CD14-positive monocyte (primary cell): ENCODE measurements at regions not wholly inside any gene's neighbourhood (a gene's known extent, or its start where the extent isn't known, plus 50 kb on each side); places are given as distances from the start of the nearest gene placed in this dataset.

ENCODE experiments used
- DNase-seq, 3 donors: peaks; one replicate each; pipeline ENCODE4 v3.0.0-alpha.2; 2011 to 2022
- H2AFZ ChIP-seq: 2 replicates; pipeline ENCODE4 v1.6.0; 2012; ENCODE audit warnings: mild to moderate bottlenecking, low read depth, low read length, inconsistent platforms; ENCODE audit not compliant: insufficient read depth, poor library complexity, severe bottlenecking
- H3K27ac ChIP-seq, 2 donors: 1 replicate in 1 of 2; 2 replicates in 1 of 2; pipeline ENCODE4 v1.5.1; 2012 to 2013; ENCODE audit warnings: low read length in 2 of 2, control low read depth in 1 of 2, inconsistent platforms in 1 of 2, low read depth in 1 of 2, mild to moderate bottlenecking in 1 of 2
- H3K27me3 ChIP-seq, 2 donors: one replicate each; pipeline versions ENCODE4 v1.6.0 to v1.6.1; 2011 to 2013; ENCODE audit warnings: low read length in 2 of 2; ENCODE audit not compliant: control insufficient read depth in 2 of 2, insufficient read depth in 2 of 2
- H3K36me3 ChIP-seq, 2 donors: replicated peaks in 1 of 2; 1 replicate in 1 of 2; 2 replicates in 1 of 2; pipeline versions ENCODE4 v1.5.1 to v1.6.1; 2012 to 2013; ENCODE audit warnings: low read length in 2 of 2, control low read depth in 1 of 2, inconsistent platforms in 1 of 2, mild to moderate bottlenecking in 1 of 2; ENCODE audit not compliant: insufficient read depth in 2 of 2, control insufficient read depth in 1 of 2
- H3K4me1 ChIP-seq, 2 donors: 1 replicate in 1 of 2; 2 replicates in 1 of 2; pipeline versions ENCODE4 v1.5.1 to v1.6.1; 2012 to 2013; ENCODE audit warnings: low read length in 2 of 2, control low read depth in 1 of 2, inconsistent platforms in 1 of 2, mild to moderate bottlenecking in 1 of 2, moderate library complexity in 1 of 2; ENCODE audit not compliant: insufficient read depth in 2 of 2, control insufficient read depth in 1 of 2
- H3K4me2 ChIP-seq: replicated peaks from 2 replicates; pipeline ENCODE3; 2012; ENCODE audit warnings: low read length, moderate library complexity, mild to moderate bottlenecking; ENCODE audit not compliant: poor library complexity, severe bottlenecking; ENCODE audit errors: extremely low read depth
- H3K4me3 ChIP-seq, 3 experiments: fragments of 200-600 bp in 1 of 3; sonication (generic) in 1 of 3; replicated peaks in 1 of 3; 1 replicate in 2 of 3; 2 replicates in 1 of 3; pipeline ENCODE4 v1.5.1; 2011 to 2013; ENCODE audit warnings: low read length in 3 of 3, mild to moderate bottlenecking in 3 of 3, control low read depth in 2 of 3, low read depth in 2 of 3, inconsistent platforms in 1 of 3, moderate library complexity in 1 of 3
- H3K79me2 ChIP-seq: 2 replicates; pipeline ENCODE4 v1.6.0; 2012; ENCODE audit warnings: mild to moderate bottlenecking, control low read depth, inconsistent platforms, low read length, moderate library complexity; ENCODE audit not compliant: insufficient read depth
- H3K9ac ChIP-seq: 2 replicates; pipeline ENCODE4 v1.6.0; 2017; ENCODE audit warnings: low read length, mild to moderate bottlenecking; ENCODE audit not compliant: insufficient read depth, poor library complexity, severe bottlenecking
- H3K9me3 ChIP-seq, 2 donors: replicated peaks in 1 of 2; 1 replicate in 1 of 2; 2 replicates in 1 of 2; pipeline versions ENCODE4 v1.5.1 to v1.6.1; 2012 to 2013; ENCODE audit warnings: low read length in 2 of 2, control low read depth in 1 of 2; ENCODE audit not compliant: control insufficient read depth in 1 of 2, insufficient read depth in 1 of 2
- H4K20me1 ChIP-seq: 2 replicates; pipeline ENCODE4 v1.6.0; 2012; ENCODE audit warnings: mild to moderate bottlenecking, low read length, control low read depth, moderate library complexity; ENCODE audit not compliant: insufficient read depth
- H3K27ac Mint-ChIP-seq, 7 donors: one replicate each; pipeline ENCODE4 v1.8.0; 2020; ENCODE audit warnings: mild to moderate bottlenecking in 7 of 7, mixed read lengths in 7 of 7, moderate library complexity in 6 of 7, inconsistent platforms in 2 of 7
- H3K27me3 Mint-ChIP-seq, 3 donors: one replicate each; pipeline ENCODE4 v1.8.0; 2021 to 2022; ENCODE audit warnings: low read depth in 3 of 3, mild to moderate bottlenecking in 3 of 3, mixed read lengths in 3 of 3, moderate library complexity in 3 of 3, inconsistent platforms in 1 of 3
- H3K36me3 Mint-ChIP-seq, 2 donors: one replicate each; pipeline ENCODE4 v1.8.0; 2020; ENCODE audit warnings: mixed read lengths in 2 of 2, inconsistent platforms in 1 of 2, mild to moderate bottlenecking in 1 of 2
- H3K4me1 Mint-ChIP-seq: one replicate; pipeline ENCODE4 v1.8.0; 2020; ENCODE audit warnings: mild to moderate bottlenecking, mixed read lengths
- H3K4me3 Mint-ChIP-seq, 2 donors: one replicate each; pipeline ENCODE4 v1.8.0; 2020; ENCODE audit warnings: mild to moderate bottlenecking in 2 of 2, mixed read lengths in 2 of 2, moderate library complexity in 1 of 2
- H3K9me3 Mint-ChIP-seq, 7 donors: one replicate each; pipeline ENCODE4 v1.8.0; 2020 to 2022; ENCODE audit warnings: mixed read lengths in 7 of 7, mild to moderate bottlenecking in 6 of 7, moderate library complexity in 6 of 7, inconsistent platforms in 2 of 7
- CTCF ChIP-seq: fragments of 200-600 bp; IDR thresholded peaks from one replicate; pipeline ENCODE4 v1.8.0; 2022; ENCODE audit warnings: antibody characterized with exemption, mild to moderate bottlenecking
- WGBS: methylation state at CpG from one replicate; pipeline ENCODE4 v1.1.5; 2013; ENCODE audit warnings: missing lambda C conversion rate; ENCODE audit not compliant: insufficient coverage; 5-methylcytosine and 5-hydroxymethylcytosine counted together
- intact Hi-C, 2 donors: fragments of 100-400 bp; cut with micrococcal nuclease; formaldehyde crosslinking; loops; one replicate each; pipeline versions ENCODE4 v1.15.0 to v1.15.1; 2023

DNA sequence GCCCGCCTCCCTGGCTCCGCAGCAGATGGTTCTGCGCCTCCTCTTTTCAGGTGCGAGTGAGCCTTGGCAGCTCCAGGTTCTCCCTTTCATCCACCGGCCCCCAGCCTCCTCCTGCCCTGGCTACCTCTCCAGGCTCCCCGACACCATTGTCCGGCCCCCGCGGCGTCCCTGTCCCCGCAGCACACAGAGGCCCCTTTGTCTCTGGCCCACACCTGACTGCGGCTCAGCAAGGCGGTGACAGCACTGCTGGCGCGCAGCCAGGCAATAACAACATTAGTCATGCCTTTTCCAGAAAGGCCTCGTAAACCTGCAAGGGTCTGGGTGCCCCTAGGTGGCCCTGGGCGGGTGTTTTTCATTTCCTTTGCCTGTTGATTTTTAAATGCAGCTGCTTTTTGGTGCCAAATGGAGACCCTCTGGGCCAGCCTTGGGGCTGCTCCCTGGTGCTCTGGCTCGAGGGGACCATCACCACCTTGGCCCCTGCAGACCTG lies 73.2 kb upstream of the MEDAG start:
- H2AFZ ChIP-seq, result no peak overlapping the region
- no peak overlapping the region for H3K9ac ChIP-seq
- no peak overlapping the region for H3K27ac Mint-ChIP-seq
- H3K9me3 Mint-ChIP-seq, result peaks cover 0 to 7% (median 0%) of the 10 kb centered on the region in 7 donors
- H3K27ac ChIP-seq, result no peak overlapping the region
- no peaks in the 10 kb centered on the region for H3K36me3 Mint-ChIP-seq
- H3K79me2 ChIP-seq, result no peaks in the 10 kb centered on the region
- no peak for TF ChIP-seq CTCF
- no peaks in the 10 kb centered on the region for H3K36me3 ChIP-seq
- 28% methylated on average over 18 of the region's 18 CpGs for WGBS
- H3K27me3 Mint-ChIP-seq, result peaks cover 9 to 20% (median 15%) of the 10 kb centered on the region in 3 donors
- no peak overlapping the region for H3K4me3 Mint-ChIP-seq
- no peak overlapping the region for H3K4me2 ChIP-seq
- peaks cover 4 to 8% of the 10 kb centered on the region in 2 donors for H3K4me1 ChIP-seq
- H3K9me3 ChIP-seq, result no peaks in the 10 kb centered on the region
- intact Hi-C loops, result no loop called here
- peak in 1 of 3 donors; percentile 16 for DNase-seq
- H3K4me1 Mint-ChIP-seq, result peaks cover 6% of the 10 kb centered on the region
- no peaks in the 10 kb centered on the region for H4K20me1 ChIP-seq
- H3K27me3 ChIP-seq, result peaks cover 0 to 9% of the 10 kb centered on the region in 2 donors
- no peak overlapping the region for H3K4me3 ChIP-seq

- H3K36me3 ChIP-seq, result no peaks in the 10 kb centered on the region
- no peaks in the 10 kb centered on the region for H3K4me1 Mint-ChIP-seq
- H3K36me3 Mint-ChIP-seq, result no peaks in the 10 kb centered on the region
- 95% methylated on average over 6 of the region's 9 CpGs for WGBS
- no peak overlapping the region for H2AFZ ChIP-seq
- no peak overlapping the region for H3K4me2 ChIP-seq
- H3K27ac Mint-ChIP-seq, result no peak overlapping the region
- no peaks in the 10 kb centered on the region for H3K9me3 ChIP-seq
- peaks cover 0 to 3% (median 0%) of the 10 kb centered on the region in 7 donors for H3K9me3 Mint-ChIP-seq
- peaks cover 0 to 9% of the 10 kb centered on the region in 2 donors for H3K27me3 ChIP-seq
- no peaks in the 10 kb centered on the region for H3K79me2 ChIP-seq
- H3K4me3 ChIP-seq, result no peak overlapping the region
- intact Hi-C loops, result no loop called here
- peak overlapping the region in 1 of 2 donors; percentile 11 for H3K4me3 Mint-ChIP-seq
- peaks cover 8 to 22% (median 13%) of the 10 kb centered on the region in 3 donors for H3K27me3 Mint-ChIP-seq
- no peaks in the 10 kb centered on the region for H3K4me1 ChIP-seq
- DNase-seq, result no peak
- H4K20me1 ChIP-seq, result no peaks in the 10 kb centered on the region
- H3K9ac ChIP-seq, result no peak overlapping the region
- no peak overlapping the region for H3K27ac ChIP-seq
- no peak for TF ChIP-seq CTCF
Measured at GRCh38 chr13:30835442-30835841, 70.6 kb upstream of the MEDAG start.
